Adrenal gland (tissue), 5 donors: ENCODE measurements at regions not wholly inside any gene's neighbourhood (a gene's known extent, or its start where the extent isn't known, plus 50 kb on each side); places are given as distances from the start of the nearest gene placed in this dataset.

Source experiments
- POLR2A ChIP-seq, 2 donors: fragments of 450-650 bp; IDR thresholded peaks; one replicate each; pipeline ENCODE4 v1.6.1; 2017; ENCODE audit warnings: antibody characterized with exemption in 2 of 2, mild to moderate bottlenecking in 2 of 2, moderate library complexity in 1 of 2
- TF ChIP-seq, protein P1 (sequence below), 6 experiments: fragments of 450-650 bp in 4 of 6; fragments of 200-600 bp in 2 of 6; sonication (generic) in 1 of 6; IDR thresholded peaks; 1 replicate in 5 of 6; 2 replicates in 1 of 6; pipeline versions ENCODE4 v1.5.1 to v1.8.0; 2016 to 2021; ENCODE audit warnings: antibody characterized with exemption in 6 of 6, mild to moderate bottlenecking in 2 of 6, moderate library complexity in 1 of 6
- donor health status: DM: no; HTN: no; CAD: no.

DNA sequence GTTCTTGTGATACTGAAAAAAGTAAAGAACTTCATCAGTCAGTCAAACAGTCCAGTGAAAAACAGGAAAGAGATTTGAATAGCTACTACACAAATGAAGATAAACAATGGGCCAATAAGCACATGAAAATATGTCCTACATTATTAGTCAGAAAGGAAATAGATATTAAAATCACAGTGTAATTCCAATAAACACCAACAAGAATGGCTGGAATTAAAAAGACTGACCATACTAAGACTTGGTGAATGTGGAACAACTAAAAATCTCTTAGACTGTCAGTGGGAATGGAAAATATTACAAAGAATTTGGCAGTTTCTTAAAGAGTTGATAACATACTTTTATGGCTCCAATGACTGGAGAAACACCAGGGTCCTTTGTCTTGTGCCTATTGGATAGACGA, 241.8 kb upstream of the USP24 start:
- TF ChIP-seq, protein P1, sequence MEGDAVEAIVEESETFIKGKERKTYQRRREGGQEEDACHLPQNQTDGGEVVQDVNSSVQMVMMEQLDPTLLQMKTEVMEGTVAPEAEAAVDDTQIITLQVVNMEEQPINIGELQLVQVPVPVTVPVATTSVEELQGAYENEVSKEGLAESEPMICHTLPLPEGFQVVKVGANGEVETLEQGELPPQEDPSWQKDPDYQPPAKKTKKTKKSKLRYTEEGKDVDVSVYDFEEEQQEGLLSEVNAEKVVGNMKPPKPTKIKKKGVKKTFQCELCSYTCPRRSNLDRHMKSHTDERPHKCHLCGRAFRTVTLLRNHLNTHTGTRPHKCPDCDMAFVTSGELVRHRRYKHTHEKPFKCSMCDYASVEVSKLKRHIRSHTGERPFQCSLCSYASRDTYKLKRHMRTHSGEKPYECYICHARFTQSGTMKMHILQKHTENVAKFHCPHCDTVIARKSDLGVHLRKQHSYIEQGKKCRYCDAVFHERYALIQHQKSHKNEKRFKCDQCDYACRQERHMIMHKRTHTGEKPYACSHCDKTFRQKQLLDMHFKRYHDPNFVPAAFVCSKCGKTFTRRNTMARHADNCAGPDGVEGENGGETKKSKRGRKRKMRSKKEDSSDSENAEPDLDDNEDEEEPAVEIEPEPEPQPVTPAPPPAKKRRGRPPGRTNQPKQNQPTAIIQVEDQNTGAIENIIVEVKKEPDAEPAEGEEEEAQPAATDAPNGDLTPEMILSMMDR (IDR thresholded peaks at IDR 0.05) = no peak
- TF ChIP-seq POLR2A (IDR thresholded peaks at IDR 0.05) = no peak
